PFSK-1 (cell line): ENCODE measurements at regions not wholly inside any gene's neighbourhood (a gene's known extent, or its start where the extent isn't known, plus 50 kb on each side); places are given as distances from the start of the nearest gene placed in this dataset.

ENCODE experiments used
- FOXP2 ChIP-seq: optimal IDR thresholded peaks from 2 replicates; pipeline ENCODE3; 2011; ENCODE audit warnings: borderline replicate concordance, control low read depth, inconsistent platforms; ENCODE audit not compliant: insufficient read depth; ENCODE audit errors: extremely low read length, extremely low read depth
- POLR2AphosphoS5 ChIP-seq: IDR thresholded peaks from 2 replicates; pipeline ENCODE4 v1.6.1; 2012; ENCODE audit warnings: low read depth, mild to moderate bottlenecking, control low read depth, low read length, moderate library complexity
- REST ChIP-seq, 2 experiments: IDR thresholded peaks; 2 replicates each; pipeline versions ENCODE4 v1.6.1 to v1.8.0; 2011 to 2012; ENCODE audit warnings: low read depth in 2 of 2, low read length in 2 of 2, control low read depth in 1 of 2, inconsistent platforms in 1 of 2, mild to moderate bottlenecking in 1 of 2, moderate library complexity in 1 of 2; ENCODE audit not compliant: insufficient read depth in 1 of 2
- SIN3A ChIP-seq: IDR thresholded peaks from 2 replicates; pipeline ENCODE4 v1.6.1; 2012; ENCODE audit warnings: mild to moderate bottlenecking, low read length, moderate library complexity, borderline replicate concordance; ENCODE audit not compliant: insufficient read depth
- TAF1 ChIP-seq: IDR thresholded peaks from 2 replicates; pipeline ENCODE4 v1.6.1; 2012; ENCODE audit warnings: low read length, control low read depth, borderline replicate concordance; ENCODE audit not compliant: insufficient read depth

GRCh38 chr7:131921016-131921415 is 364.6 kb upstream of the PODXL start:
- TF ChIP-seq TAF1 (no peak), FOXP2 (no peak), POLR2AphosphoS5 (no peak), SIN3A (no peak), REST (IDR thresholded peaks at IDR 0.05; ENCODE audit: insufficient read depth in 1 of 2, low read depth in 2 of 2, low read length in 2 of 2) (no peak)

- no peak for TF ChIP-seq REST (IDR thresholded peaks at IDR 0.05; ENCODE audit: insufficient read depth in 1 of 2, low read depth in 2 of 2, low read length in 2 of 2)
- TF ChIP-seq TAF1 = no peak
- TF ChIP-seq POLR2AphosphoS5 = no peak
- TF ChIP-seq SIN3A = no peak
- no peak for TF ChIP-seq FOXP2
Measured at GRCh38 chr7:131919920-131920709, 363.7 kb upstream of the PODXL start.

GRCh38 chr7:131911112-131911511 is 354.7 kb upstream of the PODXL start:
- no peak for TF ChIP-seq POLR2AphosphoS5
- no peak for TF ChIP-seq TAF1
- TF ChIP-seq REST (IDR thresholded peaks at IDR 0.05; ENCODE audit: insufficient read depth in 1 of 2, low read depth in 2 of 2, low read length in 2 of 2) = no peak
- TF ChIP-seq SIN3A = no peak

- TF ChIP-seq FOXP2 (no peak), POLR2AphosphoS5 (no peak), TAF1 (no peak), SIN3A (no peak), REST (IDR thresholded peaks at IDR 0.05; ENCODE audit: insufficient read depth in 1 of 2, low read depth in 2 of 2, low read length in 2 of 2) (no peak)
Measured at GRCh38 chr7:131909151-131909768, 352.8 kb upstream of the PODXL start.

GRCh38 chr7:131908714-131909113 is 352.3 kb upstream of the PODXL start:
- TF ChIP-seq FOXP2 = no peak
- no peak for TF ChIP-seq TAF1
- TF ChIP-seq REST (IDR thresholded peaks at IDR 0.05; ENCODE audit: insufficient read depth in 1 of 2, low read depth in 2 of 2, low read length in 2 of 2) = no peak
